HUES48 (cell line): ENCODE measurements at regions not wholly inside any gene's neighbourhood (a gene's known extent, or its start where the extent isn't known, plus 50 kb on each side); places are given as distances from the start of the nearest gene placed in this dataset.

Experiments used
- H3K27ac ChIP-seq: one replicate; pipeline ENCODE4 v1.7.0; 2013; ENCODE audit warnings: low read depth, low read length, inconsistent platforms
- H3K27me3 ChIP-seq: 2 replicates; pipeline ENCODE4 v1.6.1; 2013; ENCODE audit warnings: mild to moderate bottlenecking, low read length; ENCODE audit not compliant: control insufficient read depth, insufficient read depth
- H3K36me3 ChIP-seq: 2 replicates; pipeline ENCODE4 v1.6.1; 2013; ENCODE audit warnings: low read length; ENCODE audit not compliant: control insufficient read depth, insufficient read depth
- H3K4me1 ChIP-seq: 2 replicates; pipeline ENCODE4 v1.6.1; 2013; ENCODE audit warnings: mild to moderate bottlenecking, low read length; ENCODE audit not compliant: control insufficient read depth, insufficient read depth
- H3K4me3 ChIP-seq: 2 replicates; pipeline ENCODE4 v1.5.1; 2013; ENCODE audit warnings: mild to moderate bottlenecking, low read depth, low read length
- H3K9ac ChIP-seq: 2 replicates; pipeline ENCODE4 v1.6.1; 2013; ENCODE audit warnings: mild to moderate bottlenecking, low read depth, low read length, moderate library complexity
- H3K9me3 ChIP-seq: 2 replicates; pipeline ENCODE4 v1.6.1; 2013; ENCODE audit warnings: low read length; ENCODE audit not compliant: control insufficient read depth, insufficient read depth

DNA sequence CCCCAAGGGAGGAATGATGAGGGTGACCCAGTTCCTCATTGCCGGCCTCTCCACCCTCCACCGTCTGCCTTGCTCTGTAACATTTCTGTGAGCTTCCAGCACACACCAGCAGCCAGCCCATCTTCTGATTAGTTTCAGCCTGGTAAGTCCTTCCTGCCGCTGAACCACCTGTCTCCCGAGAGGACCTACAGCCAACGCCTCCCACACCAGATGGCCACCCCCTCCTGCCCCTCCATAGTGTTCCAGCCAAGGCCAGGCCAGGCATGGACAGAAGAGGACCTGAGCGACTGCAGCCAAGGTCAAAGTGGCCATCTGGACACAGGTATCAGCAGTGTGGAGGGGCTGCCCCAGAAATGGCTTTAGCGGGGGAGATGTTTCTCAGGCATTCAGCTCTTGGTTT, 170.7 kb upstream of the CTBP2 start:
- H3K27ac ChIP-seq: no peak overlapping the region
- no peaks in the 10 kb centered on the region for H3K36me3 ChIP-seq
- H3K4me3 ChIP-seq: no peak overlapping the region
- H3K4me1 ChIP-seq: no peaks in the 10 kb centered on the region
- no peak overlapping the region for H3K9ac ChIP-seq
- H3K9me3 ChIP-seq: no peaks in the 10 kb centered on the region
- no peaks in the 10 kb centered on the region for H3K27me3 ChIP-seq

DNA sequence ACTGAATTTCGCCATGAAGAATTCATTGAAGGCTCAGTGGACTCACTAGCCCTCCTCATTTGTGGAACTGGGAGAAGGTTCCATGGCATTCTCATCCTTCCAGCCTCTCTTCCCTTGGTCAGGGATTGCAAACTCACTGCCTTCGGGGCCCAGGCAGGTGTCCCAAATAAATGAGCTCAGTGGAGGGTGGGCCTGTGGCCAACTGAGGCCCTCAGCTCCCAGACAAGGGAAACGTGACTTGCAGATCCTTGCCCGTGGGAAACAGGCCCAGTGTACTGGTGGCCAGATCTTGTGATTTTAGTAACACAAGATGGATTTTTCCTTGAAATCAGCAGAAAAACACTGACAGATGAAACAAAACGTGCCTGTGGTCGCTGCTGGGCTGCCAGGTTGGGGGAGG, 168.7 kb upstream of the CTBP2 start:
- Histone ChIP-seq H3K27ac (no peak overlapping the region), H3K9ac (no peak overlapping the region), H3K36me3 (no peaks in the 10 kb centered on the region), H3K27me3 (no peaks in the 10 kb centered on the region), H3K9me3 (no peaks in the 10 kb centered on the region), H3K4me1 (no peaks in the 10 kb centered on the region), H3K4me3 (no peak overlapping the region)

DNA sequence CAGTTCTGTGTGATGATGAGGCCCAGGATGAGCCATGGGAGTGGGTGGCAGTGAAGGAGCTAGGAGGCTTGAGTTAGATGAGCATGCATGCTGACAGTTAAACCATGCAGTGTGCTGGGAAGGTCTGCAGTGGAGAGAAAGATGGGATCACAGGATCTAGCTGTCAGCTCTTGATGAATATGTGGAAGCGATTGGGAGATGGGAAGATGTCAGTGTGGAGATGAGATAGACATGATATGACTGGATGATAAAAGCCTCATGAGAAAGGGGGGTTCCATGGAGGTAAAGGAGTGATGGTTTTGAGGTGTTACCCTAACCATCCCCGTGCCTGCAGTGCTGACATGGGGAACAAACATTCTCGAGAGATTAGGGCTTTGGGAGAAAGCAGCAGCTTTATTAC, 165.0 kb upstream of the CTBP2 start:
- no peak overlapping the region for H3K4me3 ChIP-seq
- no peaks in the 10 kb centered on the region for H3K4me1 ChIP-seq
- H3K27me3 ChIP-seq: no peaks in the 10 kb centered on the region
- no peaks in the 10 kb centered on the region for H3K36me3 ChIP-seq
- H3K9me3 ChIP-seq: no peaks in the 10 kb centered on the region
- H3K9ac ChIP-seq: no peak overlapping the region
- no peak overlapping the region for H3K27ac ChIP-seq

DNA sequence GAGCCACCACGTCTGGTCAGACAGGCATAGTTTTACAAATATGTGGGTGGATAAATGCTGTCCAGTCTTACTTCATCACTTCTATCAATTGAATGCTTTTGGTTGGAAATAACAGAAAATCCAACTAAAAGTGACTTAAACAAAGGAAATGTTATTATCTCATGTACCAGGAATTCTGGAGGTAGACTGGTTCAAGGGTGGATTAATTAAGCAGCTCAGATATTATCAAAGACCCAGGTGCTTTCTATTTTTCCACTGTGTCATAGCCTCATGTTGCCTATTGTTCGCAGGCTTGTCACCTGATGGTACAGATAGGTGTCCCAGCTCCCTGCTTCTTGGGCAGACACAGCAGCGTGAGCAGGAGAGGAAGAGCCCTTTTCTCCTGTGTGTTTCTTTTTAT, 156.1 kb upstream of the CTBP2 start:
- no peak overlapping the region for H3K9ac ChIP-seq
- H3K4me1 ChIP-seq: no peaks in the 10 kb centered on the region
- H3K27ac ChIP-seq: no peak overlapping the region
- H3K27me3 ChIP-seq: no peaks in the 10 kb centered on the region
- H3K4me3 ChIP-seq: no peak overlapping the region
- no peaks in the 10 kb centered on the region for H3K36me3 ChIP-seq
- no peaks in the 10 kb centered on the region for H3K9me3 ChIP-seq

DNA sequence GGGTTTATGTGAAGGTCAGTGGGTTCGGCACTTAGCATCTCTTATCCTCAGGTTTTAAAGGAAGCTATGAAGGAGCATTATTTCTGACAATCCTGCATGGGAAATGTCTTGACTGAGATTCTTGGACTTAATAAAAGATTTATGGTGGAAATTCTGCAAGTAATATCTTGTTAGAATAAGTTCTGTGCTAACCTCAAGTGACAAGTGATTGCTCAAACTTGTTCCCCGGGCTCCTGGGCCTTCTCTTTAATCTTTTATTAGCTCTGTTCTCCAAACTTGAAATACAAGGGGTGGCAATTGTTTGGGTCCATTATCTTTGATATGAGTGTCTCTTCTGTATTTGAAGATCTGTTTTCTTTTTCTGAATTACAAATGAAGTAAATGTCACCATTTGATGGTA, 140.6 kb upstream of the CTBP2 start:
- H3K27ac ChIP-seq: no peak overlapping the region
- no peak overlapping the region for H3K4me3 ChIP-seq
- H3K4me1 ChIP-seq: no peaks in the 10 kb centered on the region
- H3K9ac ChIP-seq: no peak overlapping the region
- no peaks in the 10 kb centered on the region for H3K27me3 ChIP-seq
- no peaks in the 10 kb centered on the region for H3K36me3 ChIP-seq
- H3K9me3 ChIP-seq: no peaks in the 10 kb centered on the region

DNA sequence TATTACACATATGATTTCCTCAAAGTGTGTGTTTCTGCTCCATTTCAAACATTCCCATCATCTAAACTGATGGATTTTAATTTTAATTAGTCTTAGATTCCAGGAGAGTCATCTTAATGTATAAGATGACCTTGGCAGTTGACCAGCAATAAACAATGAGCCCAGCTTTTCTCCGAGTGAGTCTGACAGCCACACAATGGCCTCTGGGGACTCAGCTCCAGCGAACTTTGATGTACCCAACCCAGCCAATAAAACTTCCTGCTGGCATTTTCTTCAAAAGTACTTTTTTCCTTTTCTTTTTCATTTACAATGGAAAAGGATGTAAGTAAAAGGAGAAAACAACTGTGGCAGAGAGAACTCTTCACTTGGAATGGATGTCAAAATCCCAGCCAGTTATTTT, 139.1 kb upstream of the CTBP2 start:
- Histone ChIP-seq H3K9me3 (no peaks in the 10 kb centered on the region), H3K9ac (no peak overlapping the region), H3K27me3 (no peaks in the 10 kb centered on the region), H3K4me1 (no peaks in the 10 kb centered on the region), H3K36me3 (no peaks in the 10 kb centered on the region), H3K27ac (no peak overlapping the region), H3K4me3 (no peak overlapping the region)

DNA sequence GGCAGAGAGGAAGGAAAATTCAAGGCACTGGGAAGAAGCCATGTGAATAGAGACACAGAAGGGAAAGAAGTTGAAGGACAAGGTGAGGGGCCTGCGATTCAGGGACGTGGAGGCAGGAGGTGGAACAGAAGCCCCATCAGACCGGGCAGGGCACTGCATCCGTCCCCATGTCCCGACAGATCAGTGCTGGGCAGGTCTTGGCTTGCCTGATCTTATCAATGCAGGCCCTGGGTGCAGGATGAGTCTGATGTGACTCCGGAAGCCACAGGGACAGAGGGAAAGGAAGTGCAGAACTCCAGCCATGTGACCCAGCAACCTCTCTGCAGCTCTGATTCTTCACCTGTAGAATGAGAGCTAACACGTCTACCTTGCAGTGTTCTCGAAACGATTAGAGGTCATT, 136.2 kb upstream of the CTBP2 start:
- Histone ChIP-seq H3K27me3 (no peaks in the 10 kb centered on the region), H3K4me1 (no peaks in the 10 kb centered on the region)

DNA sequence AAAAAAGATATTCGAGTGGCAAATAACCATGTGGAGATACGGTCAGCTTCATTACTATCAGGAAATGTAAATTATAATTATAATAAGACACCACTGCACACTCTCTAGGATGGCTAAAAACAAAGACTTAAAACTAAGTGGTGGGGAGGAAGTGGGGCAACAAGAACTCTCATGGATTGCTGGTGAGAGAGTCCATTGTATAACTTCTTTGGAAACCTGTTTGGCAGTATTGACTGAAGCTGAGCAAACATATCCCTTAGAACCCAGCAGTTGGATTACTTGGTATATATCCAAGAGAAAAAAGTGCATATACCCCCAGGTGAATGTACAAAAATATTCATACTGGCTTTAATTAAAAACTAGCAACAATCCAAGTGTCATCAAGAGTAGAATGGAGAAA, 133.7 kb upstream of the CTBP2 start:
- H3K9me3 ChIP-seq: no peaks in the 10 kb centered on the region
- H3K36me3 ChIP-seq: no peaks in the 10 kb centered on the region
- no peaks in the 10 kb centered on the region for H3K27me3 ChIP-seq
- no peaks in the 10 kb centered on the region for H3K4me1 ChIP-seq
- H3K9ac ChIP-seq: no peak overlapping the region
- H3K4me3 ChIP-seq: no peak overlapping the region
- no peak overlapping the region for H3K27ac ChIP-seq

More for the DNA sequence above, 136.2 kb upstream of the CTBP2 start:
- H3K27ac ChIP-seq: no peak overlapping the region
- H3K9me3 ChIP-seq: no peaks in the 10 kb centered on the region
- H3K4me3 ChIP-seq: no peak overlapping the region
- no peak overlapping the region for H3K9ac ChIP-seq
- no peaks in the 10 kb centered on the region for H3K36me3 ChIP-seq

DNA sequence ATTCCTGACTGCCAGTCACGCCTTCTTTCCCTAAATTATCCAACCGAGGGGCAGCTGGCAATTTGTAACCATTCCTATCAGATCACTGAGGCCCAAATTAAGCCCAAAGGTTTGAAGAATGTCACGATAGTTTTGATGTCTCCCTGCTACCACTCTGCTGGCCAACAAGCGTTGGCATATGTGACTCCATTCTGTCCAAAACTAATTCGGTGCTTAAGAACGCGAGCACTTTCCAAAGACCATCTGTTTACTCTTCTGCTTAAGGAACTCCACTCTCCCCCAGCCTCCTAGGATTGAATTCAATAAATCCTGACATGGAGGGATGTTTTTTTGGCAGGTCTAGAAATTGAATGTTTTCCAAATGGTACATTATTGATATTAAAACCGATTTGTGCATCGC, 131.5 kb upstream of the CTBP2 start:
- Histone ChIP-seq H3K36me3 (no peaks in the 10 kb centered on the region), H3K27ac (no peak overlapping the region), H3K9me3 (no peaks in the 10 kb centered on the region), H3K27me3 (no peaks in the 10 kb centered on the region), H3K4me1 (no peaks in the 10 kb centered on the region), H3K9ac (no peak overlapping the region), H3K4me3 (no peak overlapping the region)

DNA sequence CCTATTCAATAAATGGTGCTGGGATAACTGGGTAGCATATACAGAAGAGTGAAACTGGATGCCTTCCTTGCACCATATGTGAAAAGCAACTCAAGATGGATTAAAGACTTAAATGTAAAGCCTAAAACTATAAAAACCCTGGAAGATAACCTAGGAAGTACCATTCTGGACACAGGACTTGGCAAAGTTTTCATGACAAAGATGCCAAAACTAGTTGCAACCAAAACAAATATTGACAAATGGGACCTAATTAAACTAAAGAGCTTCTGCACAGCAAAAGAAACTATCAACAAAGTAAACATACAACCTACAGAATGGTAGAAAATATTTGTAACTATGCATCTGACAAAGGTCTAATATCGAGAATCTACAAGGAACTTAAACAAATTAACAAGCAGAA, 129.1 kb upstream of the CTBP2 start:
- H3K36me3 ChIP-seq: no peaks in the 10 kb centered on the region
- H3K9me3 ChIP-seq: no peaks in the 10 kb centered on the region

DNA sequence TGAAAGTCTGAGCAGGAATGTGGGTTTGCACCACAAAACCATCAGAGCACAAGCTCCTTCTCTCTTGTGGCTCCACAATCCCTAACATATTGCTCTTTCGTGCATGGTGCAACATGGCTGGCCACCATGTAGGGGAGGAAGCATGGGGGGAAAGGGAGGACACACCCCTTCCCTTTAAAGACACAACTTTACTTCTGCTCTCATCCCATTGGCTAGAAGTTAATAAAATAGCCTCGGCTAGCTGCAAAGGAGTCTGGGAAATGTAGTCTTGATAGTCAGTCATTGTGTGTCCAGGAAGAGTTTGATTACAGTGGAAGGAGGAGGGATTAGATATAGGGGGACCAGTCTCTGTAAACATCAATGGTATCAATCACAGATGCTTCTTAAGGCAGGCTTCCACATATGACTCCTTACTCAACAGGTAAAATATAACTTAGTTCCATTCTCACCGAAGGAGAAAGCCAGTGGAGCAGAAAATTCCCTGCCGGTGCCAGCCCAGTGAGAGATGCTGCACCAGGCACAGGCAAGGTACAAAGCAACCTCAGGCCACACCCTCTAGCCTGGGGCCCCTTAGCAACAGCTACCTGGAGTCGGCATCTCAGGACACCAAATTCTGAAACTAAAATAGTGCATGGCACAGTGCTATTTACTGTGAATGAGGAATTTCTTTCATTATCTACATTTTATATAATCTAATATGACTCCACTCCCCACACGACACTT, 124.7 kb upstream of the CTBP2 start:
- H3K27ac ChIP-seq: no peak overlapping the region
- no peak overlapping the region for H3K4me3 ChIP-seq
- no peak overlapping the region for H3K9ac ChIP-seq
- H3K27me3 ChIP-seq: no peaks in the 10 kb centered on the region
- H3K4me1 ChIP-seq: no peaks in the 10 kb centered on the region
- H3K9me3 ChIP-seq: no peaks in the 10 kb centered on the region
- H3K36me3 ChIP-seq: no peaks in the 10 kb centered on the region

More for the DNA sequence above, 129.1 kb upstream of the CTBP2 start:
- Histone ChIP-seq H3K4me3 (no peak overlapping the region), H3K4me1 (no peaks in the 10 kb centered on the region), H3K27me3 (no peaks in the 10 kb centered on the region), H3K9ac (no peak overlapping the region), H3K27ac (no peak overlapping the region)
